Lower lobe of right lung (tissue), 2 donors: ENCODE measurements at regions not wholly inside any gene's neighbourhood (a gene's known extent, or its start where the extent isn't known, plus 50 kb on each side); places are given as distances from the start of the nearest gene placed in this dataset.

Experiments used
- ATAC-seq, 2 donors: fragments of 200-7000 bp; cut with Tn5 transposase; one replicate each; pipeline ENCODE4 v1.9.1; 2020 to 2022; ENCODE audit warnings: mild to moderate bottlenecking in 2 of 2, moderate library complexity in 2 of 2
- DNase-seq: peaks from one replicate; pipeline ENCODE4 v3.0.0-alpha.2; 2020
- H3K27ac ChIP-seq: fragments of 200-600 bp; one replicate; pipeline ENCODE4 v1.8.0; 2022
- H3K27me3 ChIP-seq: fragments of 200-600 bp; one replicate; pipeline ENCODE4 v1.8.0; 2022; ENCODE audit warnings: low read depth
- H3K36me3 ChIP-seq: fragments of 200-600 bp; one replicate; pipeline ENCODE4 v1.8.0; 2022; ENCODE audit warnings: mild to moderate bottlenecking
- H3K4me1 ChIP-seq: fragments of 200-600 bp; one replicate; pipeline ENCODE4 v1.8.0; 2022
- H3K4me3 ChIP-seq: fragments of 200-600 bp; one replicate; pipeline ENCODE4 v1.8.0; 2022; ENCODE audit warnings: mild to moderate bottlenecking
- H3K9me3 ChIP-seq: fragments of 200-600 bp; one replicate; pipeline ENCODE4 v1.8.0; 2022
- CTCF ChIP-seq: fragments of 200-600 bp; IDR thresholded peaks from one replicate; pipeline ENCODE4 v1.8.0; 2022; ENCODE audit warnings: antibody characterized with exemption, mild to moderate bottlenecking
- intact Hi-C: fragments of 100-400 bp; cut with DNase I; formaldehyde crosslinking; loops from one replicate; pipeline ENCODE4 v1.11.0; 2022
- donor health status: DM: no; HTN: yes; CAD: no; lungs with severe emphysema.

- no peaks in the 10 kb centered on the region for H3K9me3 ChIP-seq
- ATAC-seq (no peak), DNase-seq (no peak)
- no peaks in the 10 kb centered on the region for H3K4me1 ChIP-seq
- TF ChIP-seq CTCF, result no peak
- no peaks in the 10 kb centered on the region for H3K36me3 ChIP-seq
- no peak overlapping the region for H3K27ac ChIP-seq
- no peaks in the 10 kb centered on the region for H3K27me3 ChIP-seq
- H3K4me3 ChIP-seq, result no peak overlapping the region
- intact Hi-C loops, result no loop called here
These were observed 1080.7 kb downstream of the LRFN5 start for GRCh38 chr14:42687421-42687820.

- no peak for DNase-seq
- no peaks in the 10 kb centered on the region for H3K36me3 ChIP-seq
- H3K4me1 ChIP-seq, result no peaks in the 10 kb centered on the region
- no peak overlapping the region for H3K4me3 ChIP-seq
- intact Hi-C loops, result no loop called here
- H3K9me3 ChIP-seq, result no peaks in the 10 kb centered on the region
- TF ChIP-seq CTCF, result no peak
- ATAC-seq, result no peak
- H3K27ac ChIP-seq, result no peak overlapping the region
- no peaks in the 10 kb centered on the region for H3K27me3 ChIP-seq
These were observed 1077.0 kb downstream of the LRFN5 start for GRCh38 chr14:42683707-42684106.

- ATAC-seq (no peak), DNase-seq (no peak)
- TF ChIP-seq CTCF, result no peak
- no peaks in the 10 kb centered on the region for H3K36me3 ChIP-seq
- no peaks in the 10 kb centered on the region for H3K27me3 ChIP-seq
- intact Hi-C loops, result no loop called here
- H3K27ac ChIP-seq, result no peak overlapping the region
- no peak overlapping the region for H3K4me3 ChIP-seq
- H3K9me3 ChIP-seq, result no peaks in the 10 kb centered on the region
- no peaks in the 10 kb centered on the region for H3K4me1 ChIP-seq
These were observed 1070.0 kb downstream of the LRFN5 start for GRCh38 chr14:42676636-42677035.

GRCh38 chr14:42673963-42674362 is 1067.3 kb downstream of the LRFN5 start:
- no peak for TF ChIP-seq CTCF
- H3K27me3 ChIP-seq, result no peaks in the 10 kb centered on the region
- ATAC-seq, result no peak

GRCh38 chr14:42671636-42672035 is 1065.0 kb downstream of the LRFN5 start:
- Histone ChIP-seq H3K4me1 (no peaks in the 10 kb centered on the region), H3K36me3 (no peaks in the 10 kb centered on the region), H3K27me3 (no peaks in the 10 kb centered on the region), H3K9me3 (no peaks in the 10 kb centered on the region), H3K4me3 (no peak overlapping the region), H3K27ac (no peak overlapping the region)
- ATAC-seq (no peak), DNase-seq (no peak)
- no peak for TF ChIP-seq CTCF
- intact Hi-C loops, result no loop called here

More at GRCh38 chr14:42673963-42674362, 1067.3 kb downstream of the LRFN5 start:
- H3K9me3 ChIP-seq, result no peaks in the 10 kb centered on the region
- no peak for DNase-seq
- no peak overlapping the region for H3K4me3 ChIP-seq
- intact Hi-C loops, result no loop called here
- no peaks in the 10 kb centered on the region for H3K36me3 ChIP-seq
- no peak overlapping the region for H3K27ac ChIP-seq
- H3K4me1 ChIP-seq, result no peaks in the 10 kb centered on the region

GRCh38 chr14:42665083-42665482 is 1058.4 kb downstream of the LRFN5 start:
- no peaks in the 10 kb centered on the region for H3K36me3 ChIP-seq
- intact Hi-C loops, result no loop called here
- no peak overlapping the region for H3K4me3 ChIP-seq
- H3K9me3 ChIP-seq, result no peaks in the 10 kb centered on the region
- no peak for TF ChIP-seq CTCF
- H3K27me3 ChIP-seq, result no peaks in the 10 kb centered on the region
- no peak overlapping the region for H3K27ac ChIP-seq
- no peak for DNase-seq
- ATAC-seq, result no peak
- no peaks in the 10 kb centered on the region for H3K4me1 ChIP-seq
